Middle frontal gyrus (tissue), 1 donor: ENCODE measurements at regions not wholly inside any gene's neighbourhood (a gene's known extent, or its start where the extent isn't known, plus 50 kb on each side); places are given as distances from the start of the nearest gene placed in this dataset.
A peak's percentile ranks its signal among the peaks of the same experiment; 100 is the strongest.

Experiments
- DNase-seq: peaks from one replicate; pipeline ENCODE4 v3.0.0-alpha.2; 2015; ENCODE audit warnings: low spot score; ENCODE audit errors: extremely low spot score

GRCh38 chr12:11568155-11568761, 81.2 kb upstream of the ETV6 start:
- DNase-seq, result no peak

- no peak for DNase-seq
Measured at GRCh38 chr12:11568762-11569478, 80.6 kb upstream of the ETV6 start.

GRCh38 chr12:11569716-11570115, 79.8 kb upstream of the ETV6 start:
- no peak for DNase-seq

GRCh38 chr12:11573880-11574279, 75.6 kb upstream of the ETV6 start:
- no peak for DNase-seq

GRCh38 chr12:11576104-11576503, 73.4 kb upstream of the ETV6 start:
- no peak for DNase-seq

GRCh38 chr12:11577658-11578260, 71.7 kb upstream of the ETV6 start:
- no peak for DNase-seq

- DNase-seq, result no peak
Measured at GRCh38 chr12:11578461-11578993, 70.9 kb upstream of the ETV6 start.

GRCh38 chr12:11580125-11580751, 69.2 kb upstream of the ETV6 start:
- no peak for DNase-seq

- peak; percentile 63 for DNase-seq
Measured at GRCh38 chr12:11581179-11581755, 68.2 kb upstream of the ETV6 start.

- no peak for DNase-seq
Measured at GRCh38 chr12:11584221-11584855, 65.1 kb upstream of the ETV6 start.

GRCh38 chr12:11592484-11592883, 57.0 kb upstream of the ETV6 start:
- DNase-seq, result no peak

- DNase-seq, result no peak
Measured at GRCh38 chr12:11593013-11593412, 56.5 kb upstream of the ETV6 start.

- DNase-seq, result no peak
Measured at GRCh38 chr12:11595080-11595479, 54.4 kb upstream of the ETV6 start.

GRCh38 chr12:11596141-11596540, 53.3 kb upstream of the ETV6 start:
- no peak for DNase-seq

GRCh38 chr12:11598900-11599299, 50.6 kb upstream of the ETV6 start:
- DNase-seq, result no peak
